GM08714 (cell line): ENCODE measurements at regions not wholly inside any gene's neighbourhood (a gene's known extent, or its start where the extent isn't known, plus 50 kb on each side); places are given as distances from the start of the nearest gene placed in this dataset.
"Not testable (repeated sequence)": the region's sequence is repeated elsewhere in the genome, so short reads cannot be mapped to it uniquely, and the experiment has no call there.

Source experiments
- H3K4me3 ChIP-seq: fragments of 200-500 bp; sonication (Bioruptor generic); 2 replicates; pipeline ENCODE4 v1.5.1; 2014; ENCODE audit warnings: mild to moderate bottlenecking, low read length, inconsistent platforms
- ZNF274 ChIP-seq: IDR thresholded peaks from 2 replicates; pipeline ENCODE4 v1.6.1; 2012; ENCODE audit warnings: mild to moderate bottlenecking, low read depth, low read length

GRCh38 chr13:80904386-80904785 is 563.5 kb upstream of the SPRY2 start:
- no peak for TF ChIP-seq ZNF274
- no peak overlapping the region for H3K4me3 ChIP-seq

DNA sequence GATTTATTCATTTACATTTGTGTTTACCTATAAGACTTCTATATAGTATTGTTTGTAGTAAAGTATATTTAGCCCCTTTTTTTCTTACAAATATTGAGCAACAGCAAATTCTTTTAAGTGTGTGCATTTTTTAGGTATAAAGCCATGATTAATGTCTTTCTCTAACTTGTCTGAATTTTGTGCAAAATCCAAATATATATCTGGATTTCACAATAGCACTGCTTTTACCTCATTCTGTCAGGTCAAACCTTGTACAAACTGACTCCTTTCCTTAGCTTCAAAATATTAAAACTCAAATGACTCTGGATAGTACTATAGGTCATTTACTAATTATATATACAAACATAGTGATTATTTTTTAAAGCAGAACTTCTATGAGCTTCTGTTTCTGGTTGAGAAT is 563.0 kb upstream of the SPRY2 start:
- no peak overlapping the region for H3K4me3 ChIP-seq
- TF ChIP-seq ZNF274, result no peak

DNA sequence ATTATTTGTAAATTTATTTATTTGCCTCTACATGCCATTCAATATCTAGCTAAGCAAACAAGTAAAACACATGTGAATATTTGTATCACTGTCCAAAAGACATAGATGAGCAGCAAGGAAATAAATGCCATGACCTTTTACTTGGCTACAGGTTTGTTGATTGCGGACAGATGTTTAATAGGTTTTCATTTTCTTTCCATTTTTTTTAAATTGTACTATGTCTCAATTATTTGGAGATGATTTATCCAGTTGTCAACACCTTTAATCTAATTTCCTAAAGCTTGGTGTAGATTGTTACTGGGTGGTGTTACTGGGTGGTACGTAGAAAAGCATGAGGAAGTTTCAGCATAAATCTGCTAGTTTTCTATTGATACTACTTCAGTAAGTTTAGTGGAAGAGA is 560.6 kb upstream of the SPRY2 start:
- H3K4me3 ChIP-seq, result no peak overlapping the region
- no peak for TF ChIP-seq ZNF274

DNA sequence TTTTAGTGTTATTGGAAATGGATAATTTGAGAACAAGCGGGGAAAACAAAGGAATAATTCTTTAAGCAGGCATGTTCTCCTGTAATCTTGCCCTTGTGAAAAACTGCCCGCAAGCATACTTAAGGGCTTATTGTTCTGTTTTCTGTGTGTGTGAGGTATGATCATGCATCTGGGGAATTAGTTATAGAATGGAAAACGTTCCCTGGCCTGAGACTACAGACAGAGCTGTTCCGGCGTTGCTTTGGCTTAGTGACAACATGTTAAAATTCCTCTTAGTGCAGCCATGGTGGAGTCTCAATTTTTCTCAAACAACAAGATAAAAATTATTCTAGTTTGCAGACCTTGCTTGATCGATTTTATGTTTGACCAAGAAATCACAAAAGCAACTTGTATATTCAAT is 560.2 kb upstream of the SPRY2 start:
- no peak overlapping the region for H3K4me3 ChIP-seq
- no peak for TF ChIP-seq ZNF274

GRCh38 chr13:80900561-80900960 is 559.6 kb upstream of the SPRY2 start:
- H3K4me3 ChIP-seq, result no peak overlapping the region
- no peak for TF ChIP-seq ZNF274

DNA sequence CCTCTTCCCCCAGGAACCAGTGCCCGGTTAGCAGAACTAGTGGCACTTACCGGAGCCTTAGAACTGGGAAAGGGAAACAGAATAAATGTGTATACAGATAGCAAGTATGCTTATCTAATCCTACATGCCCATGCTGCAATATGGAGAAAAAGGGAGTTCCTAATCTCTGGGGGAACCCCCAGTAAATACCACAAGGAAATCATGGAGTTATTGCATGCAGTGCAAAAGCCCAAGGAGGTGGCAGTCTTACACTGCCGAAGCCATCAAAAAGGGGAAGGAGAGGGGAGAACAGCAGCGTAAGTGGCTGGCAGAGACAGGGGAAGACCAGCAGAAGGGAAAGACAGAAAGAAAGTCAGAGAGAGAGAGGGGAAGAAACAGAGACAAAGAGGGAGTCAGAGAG is 556.7 kb upstream of the SPRY2 start:
- H3K4me3 ChIP-seq, result not testable (repeated sequence)

DNA sequence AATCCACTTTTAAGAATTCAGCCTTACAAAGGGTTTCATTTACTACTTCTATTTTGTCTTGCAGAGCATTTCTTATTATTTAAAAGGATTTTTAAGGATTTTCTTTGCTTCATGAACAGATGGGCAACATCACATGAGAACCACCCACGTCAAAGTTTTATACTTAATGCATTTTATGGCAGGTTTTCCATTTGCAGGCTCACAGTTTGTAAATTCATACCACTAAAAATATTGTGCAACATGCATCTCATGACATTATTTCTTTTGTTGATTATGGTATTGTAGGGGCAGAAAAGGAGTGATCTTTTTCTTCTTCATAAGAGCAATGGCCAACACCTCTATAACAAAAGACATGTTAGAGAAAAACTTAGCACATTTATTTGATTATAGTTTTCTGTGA is 554.0 kb upstream of the SPRY2 start:
- H3K4me3 ChIP-seq, result no peak overlapping the region
- TF ChIP-seq ZNF274, result no peak

DNA sequence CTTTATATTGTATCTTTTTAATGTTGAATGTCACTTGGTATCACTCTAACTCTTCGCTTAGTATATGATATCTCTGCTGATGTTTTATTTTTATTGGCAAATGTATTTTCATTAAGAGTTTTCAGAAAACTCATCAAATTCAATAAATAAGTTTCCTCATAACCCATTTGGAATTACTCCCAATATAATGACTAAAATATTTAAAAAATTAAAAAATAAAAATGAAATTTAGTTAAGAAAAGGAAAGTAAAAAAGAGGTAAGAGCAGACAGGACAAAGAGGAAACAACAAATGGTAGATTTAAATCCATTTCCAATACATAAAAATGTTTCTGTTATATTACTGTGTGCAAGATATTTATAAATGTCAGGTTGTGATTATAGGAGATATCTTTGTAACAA is 548.9 kb upstream of the SPRY2 start:
- H3K4me3 ChIP-seq, result no peak overlapping the region
- TF ChIP-seq ZNF274, result no peak

- no peak overlapping the region for H3K4me3 ChIP-seq
- no peak for TF ChIP-seq ZNF274
Observed at GRCh38 chr13:80888390-80888789, 547.5 kb upstream of the SPRY2 start.

DNA sequence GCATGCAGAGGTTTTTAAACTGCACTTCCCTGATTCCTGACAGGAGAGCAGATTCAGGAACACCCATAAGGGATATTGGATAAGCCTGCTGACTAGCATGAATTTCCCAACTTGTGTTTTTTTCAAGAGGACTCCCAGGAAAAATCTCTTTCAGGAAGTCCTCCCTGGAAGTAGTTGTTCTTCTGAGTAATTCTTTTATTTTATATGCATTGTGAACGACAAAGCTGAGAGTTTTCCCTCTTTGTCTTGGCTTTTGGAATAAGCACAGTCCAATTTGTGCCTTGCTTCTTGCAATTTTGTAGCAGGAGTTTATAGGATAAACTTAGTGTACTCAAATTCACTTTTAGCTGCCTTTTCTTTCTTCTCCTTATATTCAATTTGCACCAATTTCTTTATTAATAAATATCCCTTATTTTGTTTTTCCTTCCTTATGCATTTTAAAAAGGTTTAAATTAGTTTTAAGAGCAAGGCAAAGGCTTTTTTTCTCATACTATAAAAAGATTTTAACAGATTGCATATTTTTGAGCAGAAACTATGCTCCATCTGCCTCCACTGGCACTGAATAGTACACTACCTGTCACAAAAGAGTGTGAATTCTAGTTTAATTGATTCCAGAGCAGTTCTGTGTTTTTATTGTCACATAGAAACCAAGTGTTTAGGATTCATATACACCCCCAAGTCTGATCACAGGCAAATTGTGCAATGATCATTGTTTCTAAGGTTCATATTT is 543.3 kb upstream of the SPRY2 start:
- TF ChIP-seq ZNF274, result no peak
- H3K4me3 ChIP-seq, result no peak overlapping the region

GRCh38 chr13:80883545-80883944 is 542.6 kb upstream of the SPRY2 start:
- H3K4me3 ChIP-seq, result no peak overlapping the region
- TF ChIP-seq ZNF274, result no peak

DNA sequence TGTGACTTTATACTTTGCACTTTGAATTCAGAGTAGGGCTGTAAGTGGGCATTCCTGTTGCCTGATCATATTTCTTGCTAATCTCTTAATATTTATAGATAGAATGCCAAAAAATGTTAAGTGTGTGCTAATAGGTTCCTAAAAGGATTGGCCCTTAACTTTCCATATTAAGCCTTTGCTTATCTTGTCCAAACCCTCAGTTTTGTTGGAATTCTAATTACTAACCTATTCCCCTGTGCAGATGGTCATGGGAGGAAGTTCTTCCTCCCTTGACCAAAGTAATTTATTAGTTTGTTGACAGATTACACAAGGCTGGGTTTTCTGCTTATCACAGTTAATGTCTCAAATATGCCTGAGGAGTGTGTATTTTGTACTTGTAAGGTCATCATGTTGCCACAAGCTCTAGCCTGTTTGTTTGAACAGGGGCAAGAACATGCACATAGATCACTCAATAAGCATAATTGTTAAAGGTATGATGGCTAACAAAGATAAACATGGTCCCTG is 541.1 kb upstream of the SPRY2 start:
- TF ChIP-seq ZNF274, result no peak
- H3K4me3 ChIP-seq, result no peak overlapping the region

GRCh38 chr13:80881495-80881894 is 540.6 kb upstream of the SPRY2 start:
- no peak overlapping the region for H3K4me3 ChIP-seq
- no peak for TF ChIP-seq ZNF274

DNA sequence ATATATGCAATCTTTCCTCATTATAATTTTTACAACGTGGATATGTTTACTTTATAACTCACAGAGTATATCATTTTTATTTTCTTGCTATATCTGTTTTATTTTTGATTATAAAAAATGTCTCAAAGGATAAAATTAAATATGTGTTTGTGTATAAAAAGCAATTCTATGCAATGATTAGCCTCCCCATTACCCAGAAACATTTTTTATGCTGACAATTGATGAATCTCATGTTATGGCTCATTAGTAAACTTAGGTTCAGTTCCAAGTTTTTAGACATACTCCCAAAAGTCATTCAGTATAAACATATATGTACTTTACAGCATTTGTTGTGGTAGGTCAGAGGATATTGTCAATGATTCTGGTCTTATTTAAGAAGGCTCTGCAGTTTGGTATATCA is 540.1 kb upstream of the SPRY2 start:
- H3K4me3 ChIP-seq, result no peak overlapping the region
- TF ChIP-seq ZNF274, result no peak

DNA sequence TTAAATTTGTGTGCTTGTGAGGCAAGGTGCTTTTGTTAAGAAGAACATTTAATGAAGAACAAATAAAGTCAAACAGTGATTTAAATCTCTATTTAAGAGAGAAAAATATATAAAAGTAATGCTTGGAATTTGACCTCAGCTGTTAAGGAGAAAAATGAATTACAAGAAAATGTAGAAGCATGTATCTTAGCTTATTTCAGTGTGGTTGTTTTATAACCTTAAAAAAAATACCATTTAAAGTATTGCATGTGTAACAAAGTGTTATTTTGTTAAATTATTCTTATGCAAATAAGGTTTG is 537.0 kb upstream of the SPRY2 start:
- no peak for TF ChIP-seq ZNF274
- no peak overlapping the region for H3K4me3 ChIP-seq
